H1 (cell line): ENCODE measurements at regions not wholly inside any gene's neighbourhood (a gene's known extent, or its start where the extent isn't known, plus 50 kb on each side); places are given as distances from the start of the nearest gene placed in this dataset.

Experiments
- CTCF ChIA-PET: fragments of 300-600 bp; sonication (Branson Sonifier 250); formaldehyde crosslinking; loops from one replicate; lab custom pipeline; 2021; ENCODE audit not compliant: partially characterized antibody; lab: Charles Lee
- POLR2A ChIA-PET: fragments of 300-600 bp; sonication (Branson Sonifier 250); formaldehyde crosslinking; loops from one replicate; lab custom pipeline; 2021; ENCODE audit warnings: inconsistent platforms; ENCODE audit not compliant: partially characterized antibody; lab: Charles Lee
- DNase-seq, 2 experiments: peaks; one replicate each; pipeline versions ENCODE4 v3.0.0 to v3.0.0-alpha.2; 2010 to 2022; ENCODE audit warnings: low spot score in 2 of 2, low read depth in 1 of 2, mixed read lengths in 1 of 2
- FAIRE-seq: peaks from 2 replicates; lab custom pipeline; 2011; peaks lifted over from hg19 to GRCh38; lab: Jason Lieb, UNC
- H2AFZ ChIP-seq: 2 replicates; pipeline ENCODE4 v1.8.1; 2012; ENCODE audit warnings: low read length, inconsistent platforms
- H2AK5ac ChIP-seq: 2 replicates; pipeline ENCODE4 v1.6.1; 2013; ENCODE audit warnings: low read depth, low read length
- H2BK120ac ChIP-seq: replicated peaks from 2 replicates; pipeline ENCODE3; 2013; ENCODE audit warnings: low read depth, low read length, inconsistent platforms
- H2BK12ac ChIP-seq: 2 replicates; pipeline ENCODE4 v1.6.1; 2013; ENCODE audit warnings: low read depth, low read length
- H2BK15ac ChIP-seq: 2 replicates; pipeline ENCODE4 v1.6.1; 2013; ENCODE audit warnings: low read length
- H2BK20ac ChIP-seq: 2 replicates; pipeline ENCODE4 v1.6.1; 2013; ENCODE audit warnings: low read length
- H2BK5ac ChIP-seq: 2 replicates; pipeline ENCODE4 v1.6.1; 2013; ENCODE audit warnings: low read depth, low read length
- H3K14ac ChIP-seq: 2 replicates; pipeline ENCODE4 v1.6.1; 2013; ENCODE audit warnings: inconsistent platforms; ENCODE audit not compliant: insufficient read length
- H3K18ac ChIP-seq: 2 replicates; pipeline ENCODE4 v1.6.1; 2013; ENCODE audit warnings: low read length; ENCODE audit errors: extremely low read depth
- H3K23ac ChIP-seq: 2 replicates; pipeline ENCODE4 v1.6.1; 2013; ENCODE audit warnings: inconsistent platforms; ENCODE audit not compliant: insufficient read length
- H3K23me2 ChIP-seq: 2 replicates; pipeline ENCODE4 v1.6.1; 2013; ENCODE audit warnings: low read depth, low read length
- H3K27ac ChIP-seq: 2 replicates; pipeline ENCODE4 v1.6.1; 2011; ENCODE audit warnings: low read depth, low read length, inconsistent platforms
- H3K27me3 ChIP-seq, 4 experiments: replicated peaks in 1 of 4; 1 replicate in 1 of 4; 2 replicates in 3 of 4; pipeline versions ENCODE4 v1.6.1 to v1.8.1; 2011 to 2013; ENCODE audit warnings: low read length in 3 of 4, mild to moderate bottlenecking in 3 of 4, inconsistent platforms in 2 of 4, mixed read lengths in 2 of 4, moderate library complexity in 1 of 4; ENCODE audit not compliant: control insufficient read depth in 3 of 4, insufficient read depth in 3 of 4; ENCODE audit errors: extremely low read depth in 1 of 4
- H3K36me3 ChIP-seq, 4 experiments: 2 replicates each; pipeline versions ENCODE4 v1.6.1 to v1.8.1; 2011 to 2013; ENCODE audit warnings: mild to moderate bottlenecking in 4 of 4, low read length in 3 of 4, moderate library complexity in 2 of 4, control low read depth in 1 of 4, inconsistent platforms in 1 of 4; ENCODE audit not compliant: insufficient read depth in 4 of 4, control insufficient read depth in 2 of 4
- H3K4ac ChIP-seq: replicated peaks from 2 replicates; pipeline ENCODE3; 2013; ENCODE audit warnings: low read length, low read depth, mixed read lengths, inconsistent platforms; ENCODE audit not compliant: insufficient read length
- H3K4me1 ChIP-seq, 4 experiments: replicated peaks in 1 of 4; 1 replicate in 1 of 4; 2 replicates in 3 of 4; pipeline versions ENCODE4 v1.6.1 to v1.8.1; 2011 to 2013; ENCODE audit warnings: low read length in 3 of 4, inconsistent platforms in 2 of 4, mixed read lengths in 1 of 4; ENCODE audit not compliant: insufficient read depth in 4 of 4, control insufficient read depth in 3 of 4
- H3K4me2 ChIP-seq, 2 experiments: 2 replicates each; pipeline versions ENCODE4 v1.6.1 to v1.8.1; 2011 to 2013; ENCODE audit warnings: low read depth in 2 of 2, low read length in 2 of 2, control low read depth in 1 of 2, inconsistent platforms in 1 of 2, mild to moderate bottlenecking in 1 of 2; ENCODE audit not compliant: insufficient read depth in 1 of 2
- H3K4me3 ChIP-seq, 4 experiments: fragments of 200-600, 300-600 bp in 1 of 4; sonication (generic), shearing (Covaris generic), sonication (Bioruptor Twin) in 1 of 4; 2 replicates each; pipeline versions ENCODE4 v1.5.1 to v1.8.1; 2011 to 2016; ENCODE audit warnings: low read length in 4 of 4, low read depth in 3 of 4, control low read depth in 2 of 4, inconsistent platforms in 2 of 4, mild to moderate bottlenecking in 2 of 4, mixed read lengths in 1 of 4, moderate library complexity in 1 of 4; ENCODE audit not compliant: insufficient read depth in 2 of 4; ENCODE audit errors: extremely low read depth in 1 of 4
- H3K56ac ChIP-seq: replicated peaks from 2 replicates; pipeline ENCODE3; 2013; ENCODE audit warnings: low read depth, mild to moderate bottlenecking, mixed read lengths, low read length, inconsistent platforms; ENCODE audit not compliant: insufficient read length
- H3K79me1 ChIP-seq: 2 replicates; pipeline ENCODE4 v1.6.1; 2013; ENCODE audit warnings: low read depth, low read length, control low read depth
- H3K79me2 ChIP-seq, 2 experiments: 2 replicates each; pipeline versions ENCODE4 v1.6.1 to v1.8.1; 2012 to 2013; ENCODE audit warnings: low read length in 2 of 2, mild to moderate bottlenecking in 2 of 2, inconsistent platforms in 1 of 2; ENCODE audit not compliant: insufficient read depth in 2 of 2, control insufficient read depth in 1 of 2
- H3K9ac ChIP-seq, 4 experiments: replicated peaks in 1 of 4; 1 replicate in 1 of 4; 2 replicates in 3 of 4; pipeline versions ENCODE4 v1.6.1 to v1.8.1; 2011 to 2013; ENCODE audit warnings: low read depth in 3 of 4, low read length in 3 of 4, control low read depth in 2 of 4, mild to moderate bottlenecking in 2 of 4, moderate library complexity in 2 of 4, inconsistent platforms in 1 of 4; ENCODE audit errors: extremely low read depth in 1 of 4
- H3K9me3 ChIP-seq, 2 experiments: 2 replicates each; pipeline versions ENCODE4 v1.6.1 to v1.8.1; 2012 to 2013; ENCODE audit warnings: mild to moderate bottlenecking in 2 of 2, moderate library complexity in 2 of 2, control low read depth in 1 of 2, inconsistent platforms in 1 of 2, low read depth in 1 of 2, low read length in 1 of 2, mixed read lengths in 1 of 2; ENCODE audit not compliant: insufficient read depth in 2 of 2
- H4K20me1 ChIP-seq, 2 experiments: replicated peaks in 1 of 2; 2 replicates each; pipeline versions ENCODE3 to v1.8.1; 2011 to 2013; ENCODE audit warnings: inconsistent platforms in 2 of 2, low read length in 2 of 2, mild to moderate bottlenecking in 1 of 2; ENCODE audit not compliant: insufficient read depth in 2 of 2, control insufficient read depth in 1 of 2
- H4K5ac ChIP-seq: 2 replicates; pipeline ENCODE4 v1.6.1; 2013; ENCODE audit warnings: low read length, low read depth, mixed read lengths, inconsistent platforms; ENCODE audit not compliant: insufficient read length
- H4K8ac ChIP-seq: 2 replicates; pipeline ENCODE4 v1.8.0; 2013; ENCODE audit warnings: mild to moderate bottlenecking, moderate library complexity, low read length, inconsistent platforms; ENCODE audit not compliant: insufficient read depth; ENCODE audit errors: extremely low read depth
- H4K91ac ChIP-seq: replicated peaks from 2 replicates; pipeline ENCODE3; 2013; ENCODE audit warnings: low read length, mixed read lengths, inconsistent platforms; ENCODE audit not compliant: insufficient read length
- BCL11A ChIP-seq, 2 experiments: IDR thresholded peaks; one replicate each; pipeline ENCODE4 v1.6.1; 2011; ENCODE audit warnings: low read depth in 2 of 2, low read length in 2 of 2, mild to moderate bottlenecking in 2 of 2
- CHD2 ChIP-seq: IDR thresholded peaks from 2 replicates; pipeline ENCODE4 v1.6.1; 2012; ENCODE audit warnings: low read length, improper control_type of control experiment
- EGR1 ChIP-seq: IDR thresholded peaks from 2 replicates; pipeline ENCODE4 v1.6.1; 2011; ENCODE audit warnings: low read depth, low read length, borderline replicate concordance
- EP300 ChIP-seq, 2 experiments: IDR thresholded peaks; 1 replicate in 1 of 2; 2 replicates in 1 of 2; pipeline ENCODE4 v1.6.1; 2011 to 2012; ENCODE audit warnings: low read depth in 2 of 2, low read length in 2 of 2, mild to moderate bottlenecking in 2 of 2, borderline replicate concordance in 1 of 2, inconsistent platforms in 1 of 2, moderate library complexity in 1 of 2
- FOSL1 ChIP-seq: IDR thresholded peaks from 2 replicates; pipeline ENCODE4 v1.6.1; 2011; ENCODE audit warnings: mild to moderate bottlenecking, low read depth, low read length, moderate library complexity; ENCODE audit not compliant: insufficient read depth
- GABPA ChIP-seq: IDR thresholded peaks from 2 replicates; pipeline ENCODE4 v1.6.1; 2011; ENCODE audit warnings: mild to moderate bottlenecking, low read length, moderate library complexity, borderline replicate concordance; ENCODE audit not compliant: insufficient read depth
- HDAC6 ChIP-seq: IDR thresholded peaks from one replicate; pipeline ENCODE4 v1.7.1; 2012; ENCODE audit warnings: low read depth, mild to moderate bottlenecking, inconsistent platforms, low read length, moderate library complexity
- SAP30 ChIP-seq: fragments of 300-600 bp; sonication (generic); IDR thresholded peaks from 2 replicates; pipeline ENCODE4 v1.7.1; 2012; ENCODE audit warnings: low read length, moderate library complexity, mild to moderate bottlenecking, inconsistent platforms; ENCODE audit not compliant: insufficient read depth, insufficient replicate concordance
- SIRT6 ChIP-seq: IDR thresholded peaks from one replicate; pipeline ENCODE4 v1.7.1; 2012; ENCODE audit warnings: low read length, inconsistent platforms
- TBP ChIP-seq: IDR thresholded peaks from 2 replicates; pipeline ENCODE4 v1.6.1; 2011; ENCODE audit warnings: low read depth, low read length, improper control_type of control experiment
- WGBS, 2 experiments: shearing (Covaris generic) in 1 of 2; methylation state at CpG; one replicate each; pipeline versions ENCODE4 v1.1.6 to v1.1.7; 2013 to 2015; ENCODE audit warnings: low lambda C conversion rate in 2 of 2, mixed read lengths in 2 of 2, inconsistent platforms in 1 of 2, low coverage in 1 of 2, missing lambda C conversion rate in 1 of 2; ENCODE audit not compliant: insufficient replicate concordance in 2 of 2, insufficient coverage in 1 of 2, insufficient read length in 1 of 2; ENCODE audit errors: extremely low coverage in 1 of 2, missing lambda C conversion rate in 1 of 2; 5-methylcytosine and 5-hydroxymethylcytosine counted together

GRCh38 chr6:16901306-16901705, 140.0 kb upstream of the ATXN1 start:
- POLR2A ChIA-PET, result no interaction called here
- H2BK5ac ChIP-seq, result no peak overlapping the region
- whole genome bisulfite sequencing, 2 experiments, result 96% methylated on average over 2 of the region's 2 CpGs; no CpG with 5 or more reads in 1 of the 2 experiments

More at GRCh38 chr6:16901306-16901705, 140.0 kb upstream of the ATXN1 start:
- Histone ChIP-seq H3K4me1 (no peaks in the 10 kb centered on the region), H4K5ac (no peak overlapping the region), H3K4me2 (no peak overlapping the region), H3K36me3 (no peaks in the 10 kb centered on the region), H3K23ac (no peak overlapping the region), H3K4ac (no peak overlapping the region), H3K18ac (no peak overlapping the region), H3K79me2 (no peaks in the 10 kb centered on the region), H3K14ac (no peak overlapping the region), H3K9me3 (no peaks in the 10 kb centered on the region), H2BK15ac (no peak overlapping the region), H3K9ac (no peak overlapping the region), H2BK12ac (no peak overlapping the region), H2BK120ac (no peak overlapping the region), H3K79me1 (no peaks in the 10 kb centered on the region), H2AFZ (no peak overlapping the region), H2BK20ac (no peak overlapping the region), H4K20me1 (no peaks in the 10 kb centered on the region), H3K27ac (no peak overlapping the region), H2AK5ac (no peak overlapping the region), H4K91ac (no peak overlapping the region), H3K23me2 (no peaks in the 10 kb centered on the region), H3K56ac (no peak overlapping the region), H3K4me3 (no peak overlapping the region), H4K8ac (no peak overlapping the region), H3K27me3 (no peaks in the 10 kb centered on the region)
- FAIRE-seq (no peak), DNase-seq (no peak)
- no peak for TF ChIP-seq EP300 (IDR thresholded peaks at IDR 0.05; ENCODE audit: borderline replicate concordance in 1 of 2, low read depth in 2 of 2, low read length in 2 of 2)
- no peak for TF ChIP-seq HDAC6
- no peak for TF ChIP-seq BCL11A (IDR thresholded peaks at IDR 0.05; ENCODE audit: low read depth in 2 of 2, low read length in 2 of 2)
- TF ChIP-seq CHD2, result no peak
- TF ChIP-seq GABPA, result no peak
- TF ChIP-seq EGR1, result no peak
- no peak for TF ChIP-seq SIRT6
- TF ChIP-seq SAP30, result no peak
- TF ChIP-seq TBP, result no peak
- TF ChIP-seq FOSL1, result no peak
- CTCF ChIA-PET, result no interaction called here
